Mesothelial cell of epicardium (in vitro differentiated cells): ENCODE measurements at regions not wholly inside any gene's neighbourhood (a gene's known extent, or its start where the extent isn't known, plus 50 kb on each side); places are given as distances from the start of the nearest gene placed in this dataset.

Experiments
- DNase-seq, 2 experiments: peaks; one replicate each; pipeline ENCODE4 v3.0.0; 2021; ENCODE audit warnings: low spot score in 2 of 2; ENCODE audit not compliant: unreplicated experiment in 2 of 2
- H3K27ac Mint-ChIP-seq: 2 replicates; pipeline ENCODE4 v1.8.0; 2021; ENCODE audit warnings: mixed read lengths
- H3K27me3 Mint-ChIP-seq: 2 replicates; pipeline ENCODE4 v1.8.0; 2021; ENCODE audit warnings: low read depth, mixed read lengths
- H3K36me3 Mint-ChIP-seq: 2 replicates; pipeline ENCODE4 v1.8.0; 2021; ENCODE audit warnings: mixed read lengths
- H3K4me1 Mint-ChIP-seq: 2 replicates; pipeline ENCODE4 v1.8.0; 2021; ENCODE audit warnings: mixed read lengths
- H3K4me3 Mint-ChIP-seq: 2 replicates; pipeline ENCODE4 v1.8.0; 2021; ENCODE audit warnings: mild to moderate bottlenecking, moderate library complexity, mixed read lengths
- H3K9me3 Mint-ChIP-seq: 2 replicates; pipeline ENCODE4 v1.8.0; 2021; ENCODE audit warnings: mixed read lengths
- CTCF ChIP-seq: fragments of 200-600 bp; sonication (generic); IDR thresholded peaks from one replicate; pipeline ENCODE4 v1.5.0; 2021; ENCODE audit warnings: antibody characterized with exemption; ENCODE audit not compliant: unreplicated experiment

GRCh38 chr10:17538941-17539340 lies 78.2 kb downstream of the HACD1 start:
- TF ChIP-seq CTCF: no peak
- no peak for DNase-seq
- Mint-ChIP-seq H3K4me1 (peaks cover 3% of the 10 kb centered on the region), H3K27ac (no peak overlapping the region), H3K4me3 (no peak overlapping the region), H3K36me3 (no peaks in the 10 kb centered on the region), H3K27me3 (no peaks in the 10 kb centered on the region), H3K9me3 (peaks cover 9% of the 10 kb centered on the region)

GRCh38 chr10:17537281-17537680 lies 79.9 kb downstream of the HACD1 start:
- no peak overlapping the region for H3K27ac Mint-ChIP-seq
- no peak for DNase-seq
- no peak for TF ChIP-seq CTCF
- no peaks in the 10 kb centered on the region for H3K36me3 Mint-ChIP-seq
- H3K4me1 Mint-ChIP-seq: peaks cover 3% of the 10 kb centered on the region
- H3K27me3 Mint-ChIP-seq: no peaks in the 10 kb centered on the region
- H3K9me3 Mint-ChIP-seq: peaks cover 14% of the 10 kb centered on the region
- H3K4me3 Mint-ChIP-seq: no peak overlapping the region

GRCh38 chr10:17536221-17536620 lies 81.0 kb downstream of the HACD1 start:
- Mint-ChIP-seq H3K36me3 (no peaks in the 10 kb centered on the region), H3K4me3 (no peak overlapping the region), H3K27ac (no peak overlapping the region), H3K27me3 (no peaks in the 10 kb centered on the region), H3K9me3 (peaks cover 21% of the 10 kb centered on the region), H3K4me1 (peaks cover 2% of the 10 kb centered on the region)
- no peak for DNase-seq
- no peak for TF ChIP-seq CTCF

- H3K36me3 Mint-ChIP-seq: no peaks in the 10 kb centered on the region
- H3K27me3 Mint-ChIP-seq: no peaks in the 10 kb centered on the region
- no peak overlapping the region for H3K4me3 Mint-ChIP-seq
- H3K4me1 Mint-ChIP-seq: no peaks in the 10 kb centered on the region
- DNase-seq: no peak
- no peak overlapping the region for H3K27ac Mint-ChIP-seq
- no peak for TF ChIP-seq CTCF
- H3K9me3 Mint-ChIP-seq: peaks cover 16% of the 10 kb centered on the region
These were observed 79.3 kb upstream of the ST8SIA6 start for GRCh38 chr10:17533731-17534130.

GRCh38 chr10:17528306-17528862 lies 74.0 kb upstream of the ST8SIA6 start:
- Mint-ChIP-seq H3K36me3 (no peaks in the 10 kb centered on the region), H3K9me3 (peaks cover 23% of the 10 kb centered on the region), H3K4me1 (no peaks in the 10 kb centered on the region), H3K27me3 (no peaks in the 10 kb centered on the region), H3K27ac (no peak overlapping the region), H3K4me3 (no peak overlapping the region)
- no peak for DNase-seq
- no peak for TF ChIP-seq CTCF
